Stimulated activated CD4-positive, alpha-beta T cell treated with anti-CD3 and anti-CD28 coated beads, Interleukin-2, amount 100 ng/mL, for 4 hours (primary cell): ENCODE measurements at regions not wholly inside any gene's neighbourhood (a gene's known extent, or its start where the extent isn't known, plus 50 kb on each side); places are given as distances from the start of the nearest gene placed in this dataset.

Experiments
- DNase-seq: peaks from one replicate; pipeline ENCODE4 v3.0.0-alpha.2; 2020; ENCODE audit warnings: low read depth

DNA sequence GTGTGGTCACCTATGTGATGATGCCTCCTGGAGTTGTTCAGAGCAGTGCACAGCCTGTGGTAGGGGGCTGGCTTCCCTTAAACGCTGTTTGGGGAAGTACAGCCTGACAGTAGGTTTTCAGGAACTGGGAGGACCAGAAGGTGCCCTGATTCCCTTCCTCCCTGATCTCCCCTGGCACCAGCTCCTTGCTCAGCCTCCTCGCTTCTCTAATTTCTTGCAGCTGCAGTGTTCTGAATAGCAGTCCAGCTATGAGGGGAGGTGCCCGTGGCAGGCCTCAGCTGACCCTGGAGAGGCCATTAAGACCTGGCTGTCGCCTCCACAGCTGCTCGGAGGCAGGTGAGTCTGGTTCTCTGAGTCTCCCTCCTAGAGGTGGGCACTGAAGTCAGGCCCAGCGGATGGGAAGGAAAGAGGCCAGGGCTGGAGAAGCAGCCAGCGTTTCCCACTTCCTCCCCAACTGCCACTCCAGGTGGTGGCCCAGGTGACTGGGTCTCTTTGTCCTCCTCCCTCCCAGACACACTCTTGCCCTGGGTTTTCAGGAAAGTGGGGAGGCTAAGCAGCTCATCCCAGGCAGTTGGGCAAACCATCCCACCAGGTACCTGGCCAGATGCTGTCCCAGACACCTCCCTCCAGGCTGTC lies 52.0 kb upstream of the RPL11 start:
- no peak for DNase-seq

DNA sequence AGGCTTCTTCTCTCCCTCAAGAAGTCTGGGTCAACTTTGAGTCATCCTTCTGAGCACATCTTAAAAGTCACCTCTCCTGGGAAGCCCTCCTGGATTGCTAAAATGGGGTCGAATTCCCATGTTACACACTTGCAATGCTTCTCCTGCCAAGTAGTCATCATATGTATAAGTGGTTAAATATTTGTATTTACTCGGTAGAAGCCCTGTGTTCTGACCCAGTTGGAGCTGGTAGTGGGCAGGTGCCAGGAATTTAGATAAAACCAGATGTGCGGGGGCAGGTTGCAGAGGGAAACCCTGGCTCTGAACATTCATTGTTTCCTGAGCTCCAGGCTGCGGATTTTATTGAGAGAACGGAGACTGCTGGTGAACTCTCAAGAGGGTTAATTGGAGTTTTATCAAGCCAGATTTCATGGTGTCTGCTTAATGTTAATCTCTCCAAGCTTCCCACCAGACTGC lies 52.8 kb upstream of the RPL11 start:
- DNase-seq = no peak

DNA sequence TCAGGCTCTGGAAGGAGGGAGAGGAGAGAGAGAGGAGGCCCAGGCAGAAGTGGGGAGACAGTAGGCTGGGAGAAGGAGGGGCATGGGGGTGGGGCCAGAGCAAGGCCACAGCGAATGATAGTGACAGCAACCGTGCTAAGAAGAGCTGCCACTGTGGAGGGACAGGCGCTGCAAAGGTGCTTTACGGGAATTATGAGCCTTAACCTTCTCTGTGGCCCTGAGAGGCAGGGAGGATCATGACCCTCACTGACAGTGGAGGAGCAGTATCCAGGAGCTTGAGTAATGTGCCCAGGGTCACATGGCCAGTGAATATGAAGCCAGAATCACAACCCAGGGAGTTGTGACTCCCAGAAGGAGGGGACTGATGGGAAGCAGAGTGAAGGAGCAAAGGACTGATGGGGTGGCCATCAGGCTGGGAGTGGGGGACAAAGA lies 53.4 kb upstream of the RPL11 start:
- no peak for DNase-seq

DNA sequence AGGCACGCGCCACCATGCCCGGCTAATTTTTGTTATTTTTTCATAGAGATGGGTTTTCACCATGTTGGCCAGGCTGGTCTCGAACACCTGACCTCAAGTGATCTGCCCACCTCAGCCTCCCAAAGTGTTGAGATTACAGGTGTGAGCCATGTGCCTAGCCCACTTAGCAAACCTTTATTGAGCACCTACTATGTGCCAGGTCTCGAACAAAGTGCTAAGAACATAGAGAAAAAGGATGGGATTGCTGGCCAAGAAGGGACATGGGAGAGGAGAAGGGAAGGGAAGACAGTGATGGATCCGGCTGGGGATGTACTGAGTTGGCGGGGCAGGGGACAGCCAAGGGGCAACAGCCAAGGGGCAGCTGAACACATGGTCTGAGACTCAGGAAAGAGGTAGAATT lies 55.6 kb upstream of the RPL11 start:
- no peak for DNase-seq

DNA sequence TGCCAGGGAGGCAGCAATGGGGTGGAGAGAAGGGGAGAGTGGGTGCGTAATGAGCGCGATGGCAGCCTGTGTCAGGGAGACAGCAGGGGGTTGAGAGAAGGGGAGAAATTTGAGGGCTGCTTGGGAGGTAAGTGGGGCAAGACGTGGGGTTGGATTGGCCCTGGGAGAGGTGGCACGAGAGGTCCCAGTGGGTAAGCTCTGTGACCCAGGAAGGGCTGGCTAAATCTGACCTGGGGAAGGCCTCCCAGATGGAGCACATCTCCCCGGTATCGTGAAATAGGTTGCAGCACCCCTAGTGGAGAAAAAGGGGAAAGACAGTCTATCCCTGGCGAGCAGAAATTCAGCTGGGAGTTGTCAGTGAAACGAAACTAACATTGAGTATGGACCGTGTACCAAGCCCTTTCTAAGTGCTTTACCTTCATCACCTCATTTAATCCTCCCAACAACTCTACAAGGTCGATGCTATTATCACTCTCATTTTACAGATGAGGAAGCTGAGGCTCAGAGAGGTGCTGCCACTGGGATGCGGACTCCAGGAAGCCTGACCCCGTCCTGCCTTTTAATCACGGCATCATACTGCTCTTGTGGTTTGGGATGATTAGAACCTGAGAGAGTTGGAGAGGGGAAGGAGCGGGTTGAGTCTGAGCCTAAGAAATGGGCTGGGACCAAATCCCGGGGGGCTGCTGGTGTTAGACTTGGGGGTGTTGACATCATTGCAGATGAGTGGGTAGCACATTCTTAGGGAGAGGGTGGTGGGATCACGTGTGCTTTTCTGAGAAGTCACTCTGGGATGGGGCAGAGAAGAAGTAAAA lies 56.6 kb upstream of the RPL11 start:
- peak; percentile 48 for DNase-seq

DNA sequence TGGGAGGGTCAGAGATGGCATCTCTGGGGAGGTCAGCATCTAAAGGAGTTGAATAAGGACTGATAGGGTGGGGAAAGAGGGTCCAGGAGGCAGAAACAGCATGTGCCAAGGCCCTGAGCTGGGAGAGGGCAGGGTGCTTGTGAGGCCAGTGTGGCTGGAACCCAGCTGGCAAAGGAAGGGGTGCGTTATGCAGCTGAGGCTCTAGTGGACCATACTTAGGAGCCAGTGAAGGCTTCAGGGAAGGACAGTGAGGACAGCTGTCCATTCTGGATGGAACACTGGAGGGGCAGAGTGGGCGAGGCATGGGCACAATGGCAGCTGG lies 57.1 kb upstream of the RPL11 start:
- DNase-seq = no peak

DNA sequence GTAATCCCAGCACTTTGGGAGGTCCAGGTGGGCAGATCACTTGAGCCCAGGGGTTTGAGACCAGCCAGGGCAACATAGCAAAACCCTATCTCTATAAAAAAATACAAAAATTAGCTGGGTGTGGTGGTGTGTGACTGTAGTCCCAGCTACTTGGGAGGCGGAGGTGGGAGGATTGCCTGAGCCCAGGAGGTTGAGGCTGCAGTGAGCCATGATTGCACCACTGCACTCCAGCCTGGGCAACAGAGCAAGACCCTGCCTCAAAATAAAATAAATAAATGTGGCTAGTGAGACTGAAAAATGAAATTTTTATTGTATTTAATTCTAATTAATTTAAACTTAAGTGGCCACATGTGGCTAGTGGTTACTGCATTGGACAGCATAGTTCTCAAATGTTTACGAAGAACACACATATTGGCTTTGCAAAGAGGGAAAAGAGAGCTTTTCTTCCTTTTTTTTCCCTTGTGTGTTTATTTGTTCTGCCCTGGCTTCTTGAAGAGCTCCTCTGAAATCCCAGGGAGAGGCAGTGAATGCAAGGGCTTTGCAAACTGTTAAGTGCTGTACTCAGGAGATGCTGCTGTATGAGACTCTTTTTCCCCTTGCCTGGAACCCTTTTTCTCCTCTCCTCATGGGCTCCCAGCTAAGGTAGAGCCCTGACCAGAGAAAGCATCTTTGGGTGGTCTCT lies 59.0 kb upstream of the RPL11 start:
- no peak for DNase-seq

DNA sequence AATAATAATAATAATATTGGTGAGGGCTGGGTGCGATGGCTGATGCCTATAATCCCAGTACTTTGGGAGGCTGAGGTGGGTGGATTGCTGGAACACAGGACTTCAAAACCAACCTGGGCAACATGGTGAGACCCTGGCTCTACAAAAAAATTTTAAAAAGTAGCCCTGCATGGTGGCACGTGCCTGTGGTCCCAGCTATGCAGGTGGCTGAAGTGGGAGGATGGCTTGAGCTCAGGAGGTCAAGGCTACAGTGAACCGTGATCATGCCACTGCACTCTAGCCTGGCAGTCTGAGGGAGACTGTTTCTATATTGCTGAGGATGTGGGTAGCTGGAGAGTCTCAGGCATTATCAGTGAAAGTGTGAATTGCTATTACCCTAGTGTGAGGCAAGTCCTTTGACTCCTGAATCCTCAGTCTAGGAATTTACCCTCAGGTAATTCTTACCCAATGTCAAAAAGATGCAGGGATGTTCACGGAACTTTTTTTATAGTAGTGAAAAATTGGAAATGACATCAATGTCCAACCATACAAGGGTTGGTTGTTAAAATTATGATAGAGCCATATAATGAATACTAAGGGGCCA lies 61.8 kb upstream of the RPL11 start:
- DNase-seq = no peak

DNA sequence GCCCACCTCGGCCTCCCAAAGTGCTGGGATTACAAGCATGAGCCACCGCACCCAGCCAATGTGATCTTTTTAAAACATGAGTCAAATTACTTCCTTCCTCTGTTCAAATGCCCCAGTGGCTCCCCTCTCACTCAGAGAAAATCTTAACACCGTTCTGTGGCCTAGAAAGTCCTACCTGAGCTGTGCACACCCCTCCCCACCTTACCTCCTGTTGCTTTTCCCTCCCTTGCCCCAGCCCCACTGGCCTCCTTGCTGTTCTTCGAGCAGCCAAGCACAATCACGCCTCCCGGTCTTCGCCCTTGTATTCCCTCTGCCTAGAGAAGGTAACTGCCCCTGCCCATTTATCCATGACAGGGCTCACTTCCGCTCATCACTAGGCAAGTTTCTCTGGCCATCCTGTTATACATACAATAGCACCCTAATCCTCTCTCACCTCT lies 62.6 kb upstream of the RPL11 start:
- DNase-seq = no peak

DNA sequence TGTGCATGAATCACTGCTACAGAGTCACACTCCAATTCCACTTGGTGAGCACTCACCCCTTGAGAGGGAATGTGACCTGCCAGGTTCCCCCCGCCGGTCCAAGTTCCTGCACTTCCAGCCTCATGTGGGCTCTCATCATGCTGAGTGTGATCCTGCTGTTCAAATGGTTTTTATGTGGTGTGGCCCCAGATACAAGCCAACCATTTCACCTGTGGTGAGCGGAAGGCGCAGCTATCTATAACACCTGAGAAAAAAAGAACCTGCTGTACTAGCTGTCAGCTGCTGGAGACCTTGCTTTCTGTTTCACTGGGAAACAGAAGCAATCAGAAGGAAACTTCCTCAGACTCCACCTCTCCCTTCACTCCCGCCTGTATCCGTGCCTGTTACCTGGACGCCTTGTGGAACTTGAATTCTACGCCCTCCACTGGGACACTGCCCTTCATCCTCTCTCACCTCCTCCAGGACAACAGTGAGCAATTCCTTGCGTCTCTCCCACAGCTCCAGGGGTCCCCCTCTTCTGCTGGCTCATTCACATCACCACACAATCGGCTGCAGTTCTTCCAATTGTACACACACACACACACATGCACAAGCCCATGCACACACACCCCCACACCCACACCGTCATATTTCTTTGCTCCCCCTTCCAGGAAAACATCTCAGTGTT lies 64.4 kb upstream of the RPL11 start:
- DNase-seq = no peak

DNA sequence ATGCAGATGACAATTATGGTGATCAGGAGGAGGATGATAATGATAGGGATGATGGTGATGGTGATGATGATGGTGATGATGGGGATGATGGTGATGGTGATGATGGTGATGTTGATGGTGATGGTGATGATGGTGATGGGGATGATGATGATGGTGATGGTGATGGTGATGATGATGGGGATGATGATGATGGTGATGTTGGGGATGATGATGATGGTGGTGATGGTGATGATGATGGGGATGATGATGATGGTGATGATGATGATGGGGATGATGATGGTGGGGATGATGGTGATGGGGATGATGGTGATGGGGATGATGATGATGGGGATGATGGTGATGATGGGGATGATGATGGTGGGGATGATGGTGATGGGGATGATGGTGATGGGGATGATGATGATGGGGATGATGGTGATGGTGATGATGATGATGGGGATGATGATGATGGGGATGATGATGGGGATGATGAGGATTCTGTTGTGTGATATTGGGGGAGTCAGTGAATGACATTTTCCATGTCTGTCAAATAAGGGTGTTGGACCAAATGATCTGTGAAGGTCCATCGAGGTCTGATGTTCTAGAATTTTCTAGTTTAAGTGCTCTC lies 65.6 kb upstream of the RPL11 start:
- no peak for DNase-seq

DNA sequence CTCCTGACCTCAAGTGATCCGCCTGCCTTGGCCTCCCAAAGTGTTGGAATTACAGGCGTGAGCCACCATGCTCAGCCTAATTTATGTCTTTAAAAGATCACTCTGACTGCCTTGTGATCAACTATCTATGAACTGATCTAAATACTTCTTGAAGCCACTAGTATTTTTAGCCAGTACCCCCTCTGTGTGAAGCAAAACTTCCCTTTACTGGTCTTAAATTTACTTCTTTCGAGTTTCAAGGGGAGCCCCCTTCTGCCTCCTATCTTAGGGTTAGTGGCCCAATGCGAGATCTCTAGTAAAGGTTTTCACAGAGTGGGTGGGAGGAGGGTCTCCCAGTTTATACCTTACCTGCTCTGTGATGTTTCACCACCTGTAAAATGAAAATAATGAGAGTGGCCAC lies 66.1 kb upstream of the RPL11 start:
- no peak for DNase-seq

DNA sequence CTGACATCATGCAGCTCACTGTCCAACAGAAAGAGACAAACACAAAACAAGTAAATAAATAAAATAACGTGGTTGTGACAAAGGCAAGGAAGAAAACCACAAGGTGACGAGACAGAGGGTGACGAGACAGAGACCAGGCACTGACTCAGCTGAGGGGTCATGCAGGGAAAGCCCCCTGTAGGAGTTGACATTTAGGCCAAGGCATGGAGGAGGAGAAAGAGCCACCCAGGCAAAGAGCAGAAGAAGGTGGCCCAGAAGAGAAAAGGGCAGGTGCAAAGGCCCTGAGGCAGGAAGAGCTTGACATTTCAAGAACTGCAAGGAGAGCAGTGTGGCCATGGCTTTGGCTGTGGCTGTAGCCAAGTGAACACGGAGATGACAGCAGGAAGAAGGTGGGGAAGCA lies 65.1 kb upstream of the ID3 start:
- DNase-seq = peak; percentile 39

DNA sequence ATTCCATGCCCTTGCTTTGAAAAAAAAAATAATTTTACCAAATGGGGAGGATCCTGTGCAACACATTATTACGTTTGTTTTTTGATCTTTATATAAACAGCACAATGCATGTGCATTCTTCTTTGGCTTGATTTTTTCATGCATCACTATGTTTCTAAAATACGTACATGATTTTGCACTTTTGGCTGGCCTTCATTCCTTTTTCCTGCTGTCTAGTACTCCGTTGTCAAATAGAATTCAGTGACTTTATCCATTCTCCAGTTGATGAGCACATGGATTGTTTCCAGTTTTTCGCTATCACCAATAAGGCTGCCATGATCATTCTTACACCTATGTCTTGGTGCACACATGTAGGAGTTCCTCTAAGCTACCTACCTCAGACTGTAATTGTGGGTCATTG lies 63.0 kb upstream of the ID3 start:
- no peak for DNase-seq

DNA sequence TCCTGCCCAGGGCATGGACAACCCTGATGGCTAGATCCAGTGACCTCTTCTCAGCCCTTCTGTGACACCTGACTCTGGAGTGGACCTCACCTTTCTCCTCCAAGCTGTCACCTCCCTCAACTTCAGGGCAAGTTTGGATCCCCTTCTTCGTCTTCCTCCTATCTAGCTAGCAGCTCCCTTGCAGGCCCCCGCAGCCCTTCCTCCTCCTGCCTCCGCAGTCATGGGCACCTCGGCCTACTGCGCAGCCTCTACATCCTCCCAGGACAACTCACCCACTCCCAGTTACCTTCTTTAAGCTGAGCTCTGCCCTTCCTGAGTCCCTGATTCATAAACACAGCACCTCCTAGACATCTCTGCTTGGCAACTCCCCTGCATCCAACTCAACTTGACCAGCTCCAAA lies 61.3 kb upstream of the ID3 start:
- no peak for DNase-seq

DNA sequence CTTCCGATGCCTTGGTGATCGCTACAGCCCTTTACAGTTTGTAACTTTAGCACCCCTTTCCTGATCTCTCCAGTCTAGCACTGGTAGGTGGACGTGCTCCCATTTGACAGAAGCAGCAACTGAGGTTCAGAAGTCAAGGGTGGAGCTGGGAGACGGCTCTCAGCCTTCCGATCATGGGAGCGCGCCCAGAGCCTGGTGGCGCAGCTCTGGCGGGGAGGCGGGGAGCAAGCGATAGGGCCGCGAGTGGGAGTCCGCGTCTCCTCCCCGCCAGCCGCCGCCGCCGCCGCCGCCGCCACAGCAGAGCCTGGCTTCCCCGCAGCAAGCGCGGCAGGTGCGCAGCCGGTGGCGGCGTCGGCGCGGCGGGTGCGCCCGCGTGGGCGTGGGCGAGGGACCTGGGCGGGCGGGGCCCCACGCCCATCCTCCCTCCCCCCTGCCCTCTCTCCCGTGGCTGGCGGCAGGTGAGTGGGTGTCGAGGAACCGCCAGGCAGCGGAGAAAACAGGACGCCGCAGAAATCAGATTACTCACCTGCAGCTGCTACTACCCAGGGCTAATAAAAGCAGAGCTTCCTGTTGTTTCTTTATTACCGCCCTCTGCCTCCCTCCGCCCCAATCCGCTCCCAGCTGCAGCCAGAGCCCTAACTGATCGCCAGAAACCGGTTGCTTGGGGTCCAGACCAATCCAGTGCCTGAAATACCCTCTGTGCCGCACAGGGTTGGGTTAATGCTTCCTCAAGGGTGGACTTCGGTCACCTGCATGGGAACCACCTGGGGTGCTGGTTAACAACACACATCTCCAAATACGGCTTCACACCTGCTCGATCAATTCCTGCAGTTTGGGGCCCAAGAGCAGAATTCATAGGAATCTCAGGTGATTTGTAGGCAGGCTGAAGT lies 60.2 kb upstream of the ID3 start:
- DNase-seq = peak; percentile 89

DNA sequence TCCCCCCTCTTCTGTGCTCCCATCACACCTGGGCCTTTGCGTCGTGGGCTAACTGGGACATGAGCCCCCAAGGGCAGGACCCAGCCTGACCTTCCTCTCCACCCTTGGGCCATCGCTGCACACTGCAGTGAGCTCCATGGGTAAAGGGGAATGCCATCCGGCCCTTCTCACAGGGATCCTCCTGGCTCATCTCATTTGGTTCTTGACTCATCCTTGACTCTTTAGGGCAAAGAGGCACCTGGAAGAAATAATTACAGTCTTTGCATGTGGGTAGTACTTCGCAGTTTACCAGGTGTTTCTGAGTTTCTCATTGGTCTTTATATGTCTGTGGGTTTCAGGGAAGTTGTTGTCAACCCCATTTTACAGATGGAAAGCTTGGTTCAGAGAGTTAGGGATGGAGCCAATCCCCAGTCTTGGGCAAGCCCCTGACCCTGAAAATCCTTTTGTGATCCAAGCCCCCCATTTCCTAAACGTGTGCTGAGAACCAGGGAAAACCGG lies 59.3 kb upstream of the ID3 start:
- no peak for DNase-seq

DNA sequence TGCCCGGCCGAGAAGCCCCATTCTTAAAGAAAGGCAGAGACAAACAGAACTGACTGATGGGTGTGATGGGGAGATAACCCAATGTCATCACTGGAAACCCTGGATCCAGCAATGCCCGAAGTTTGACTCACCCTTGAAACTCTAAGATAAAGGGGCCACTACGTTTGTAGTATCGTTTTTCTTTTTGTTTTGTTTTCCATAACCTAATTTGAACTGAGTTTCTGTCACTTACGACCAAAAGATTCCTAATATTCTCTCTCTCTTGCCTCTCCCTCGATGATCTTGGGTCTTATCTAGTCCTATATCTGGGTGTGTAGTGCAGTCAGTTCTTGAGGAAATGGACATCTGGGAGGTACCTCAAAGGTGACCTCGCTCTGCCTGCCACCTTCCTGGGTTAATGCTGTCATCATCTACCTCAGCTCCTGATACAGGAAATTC lies 57.8 kb upstream of the ID3 start:
- DNase-seq = no peak

DNA sequence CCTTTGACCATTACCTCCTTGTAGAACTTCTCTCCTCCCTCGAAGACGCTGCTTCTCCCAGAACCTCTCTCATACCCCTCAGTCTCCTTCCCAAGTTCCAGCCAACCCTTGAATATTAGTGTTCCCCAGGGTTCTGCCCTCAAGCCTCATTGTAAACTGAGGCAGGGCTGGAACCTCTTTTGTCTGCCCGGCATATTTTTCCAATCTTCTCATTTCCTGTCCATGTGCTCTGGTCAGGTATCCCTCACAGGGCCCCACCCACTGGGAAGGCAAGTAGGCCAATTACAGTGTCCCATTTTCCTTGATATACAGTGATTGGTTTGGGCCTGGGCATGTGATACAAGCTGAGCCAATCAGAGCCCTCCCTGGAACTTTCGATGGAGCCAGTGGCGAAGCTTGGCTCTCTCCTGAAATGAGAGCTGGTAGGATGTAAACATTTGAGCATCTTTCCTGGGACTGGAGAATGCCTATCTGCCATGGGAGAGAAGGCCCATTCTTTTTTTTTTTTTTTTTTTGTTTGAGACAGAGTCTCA lies 57.1 kb upstream of the ID3 start:
- DNase-seq = no peak

DNA sequence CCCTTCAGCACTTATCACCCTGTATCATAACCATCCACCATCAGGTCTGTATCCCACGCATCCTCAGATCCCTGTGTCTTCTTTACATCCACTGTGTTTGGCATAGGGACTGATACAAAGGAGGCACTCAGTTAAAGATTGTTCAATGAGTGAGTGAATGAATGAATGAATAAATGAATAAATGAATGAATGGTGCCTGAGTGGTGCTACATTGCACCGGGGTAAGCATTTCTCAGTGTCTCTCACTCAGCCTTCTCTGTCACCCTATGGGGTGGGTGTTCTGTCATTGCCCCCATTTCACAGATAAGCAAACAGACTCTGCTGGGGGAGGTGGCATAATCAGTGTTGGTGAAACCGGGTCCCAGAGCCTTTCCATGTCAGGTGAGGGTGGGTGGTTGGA lies 56.6 kb upstream of the ID3 start:
- no peak for DNase-seq
